GM18520 (cell line): ENCODE measurements at regions not wholly inside any gene's neighbourhood (a gene's known extent, or its start where the extent isn't known, plus 50 kb on each side); places are given as distances from the start of the nearest gene placed in this dataset.

ENCODE experiments used
- ATAC-seq: cut with Tn5 transposase; IDR thresholded peaks from one replicate; pipeline ENCODE4 v1.9.1; 2021; ENCODE audit not compliant: unreplicated experiment

- no peak for ATAC-seq
Measured at GRCh38 chr15:70449311-70450141, 313.8 kb downstream of the UACA start.

GRCh38 chr15:70447928-70448698 lies 315.2 kb downstream of the UACA start:
- ATAC-seq = no peak

GRCh38 chr15:70447521-70447920 lies 315.8 kb downstream of the UACA start:
- ATAC-seq = no peak

GRCh38 chr15:70447081-70447480 lies 316.3 kb downstream of the UACA start:
- no peak for ATAC-seq

GRCh38 chr15:70443486-70444273 lies 319.7 kb downstream of the UACA start:
- no peak for ATAC-seq

- no peak for ATAC-seq
Measured at GRCh38 chr15:70442616-70443321, 320.6 kb downstream of the UACA start.

- no peak for ATAC-seq
Measured at GRCh38 chr15:70442211-70442610, 321.1 kb downstream of the UACA start.

GRCh38 chr15:70440416-70441138 lies 322.8 kb downstream of the UACA start:
- ATAC-seq = no peak

- no peak for ATAC-seq
Measured at GRCh38 chr15:70439880-70440279, 323.5 kb downstream of the UACA start.

- no peak for ATAC-seq
Measured at GRCh38 chr15:70439304-70439877, 324.0 kb downstream of the UACA start.

GRCh38 chr15:70438776-70439175 lies 324.6 kb downstream of the UACA start:
- no peak for ATAC-seq

- ATAC-seq = no peak
Measured at GRCh38 chr15:70437882-70438451, 325.4 kb downstream of the UACA start.

GRCh38 chr15:70437089-70437488 lies 326.3 kb downstream of the UACA start:
- ATAC-seq = no peak

GRCh38 chr15:70436428-70436827 lies 326.9 kb downstream of the UACA start:
- ATAC-seq = no peak

- no peak for ATAC-seq
Measured at GRCh38 chr15:70435872-70436271, 327.5 kb downstream of the UACA start.

GRCh38 chr15:70435369-70435768 lies 328.0 kb downstream of the UACA start:
- ATAC-seq = no peak

GRCh38 chr15:70433586-70434324 lies 329.6 kb downstream of the UACA start:
- ATAC-seq = no peak

GRCh38 chr15:70432924-70433495 lies 330.3 kb downstream of the UACA start:
- ATAC-seq = no peak
